ENCODE measurements at regions not wholly inside any gene's neighbourhood (a gene's known extent, or its start where the extent isn't known, plus 50 kb on each side); places are given as distances from the start of the nearest gene placed in this dataset.

DNA sequence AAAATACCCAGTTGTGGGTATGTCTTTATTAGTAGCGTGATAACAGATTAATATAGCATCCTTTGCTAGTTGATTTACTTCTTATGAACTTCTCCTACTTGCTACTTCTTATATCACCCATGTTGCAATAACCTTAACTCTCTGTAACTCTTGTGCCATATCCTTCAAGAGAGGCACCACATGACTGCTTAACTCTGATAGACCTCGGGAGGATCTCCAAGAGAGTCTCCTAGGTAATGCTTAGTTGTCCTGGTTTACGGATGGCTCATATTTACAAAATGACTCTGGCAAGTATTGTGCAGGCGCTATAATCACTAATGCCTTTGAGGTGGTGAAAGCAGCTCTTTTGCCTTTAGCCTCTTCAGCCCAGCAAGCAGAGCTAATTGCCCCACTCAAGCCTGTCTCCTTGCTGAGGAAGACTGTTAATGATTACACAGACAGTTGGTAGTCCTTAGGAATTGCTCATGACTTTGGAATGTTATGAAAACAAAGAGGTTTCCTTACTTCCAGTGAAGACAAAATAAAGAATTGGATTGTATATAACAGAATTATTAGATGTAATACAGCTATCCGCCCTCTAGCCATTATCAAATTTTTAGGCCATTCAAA, 1305.8 kb downstream of the PCDH7 start:
- TF ChIP-seq, protein P1, sequence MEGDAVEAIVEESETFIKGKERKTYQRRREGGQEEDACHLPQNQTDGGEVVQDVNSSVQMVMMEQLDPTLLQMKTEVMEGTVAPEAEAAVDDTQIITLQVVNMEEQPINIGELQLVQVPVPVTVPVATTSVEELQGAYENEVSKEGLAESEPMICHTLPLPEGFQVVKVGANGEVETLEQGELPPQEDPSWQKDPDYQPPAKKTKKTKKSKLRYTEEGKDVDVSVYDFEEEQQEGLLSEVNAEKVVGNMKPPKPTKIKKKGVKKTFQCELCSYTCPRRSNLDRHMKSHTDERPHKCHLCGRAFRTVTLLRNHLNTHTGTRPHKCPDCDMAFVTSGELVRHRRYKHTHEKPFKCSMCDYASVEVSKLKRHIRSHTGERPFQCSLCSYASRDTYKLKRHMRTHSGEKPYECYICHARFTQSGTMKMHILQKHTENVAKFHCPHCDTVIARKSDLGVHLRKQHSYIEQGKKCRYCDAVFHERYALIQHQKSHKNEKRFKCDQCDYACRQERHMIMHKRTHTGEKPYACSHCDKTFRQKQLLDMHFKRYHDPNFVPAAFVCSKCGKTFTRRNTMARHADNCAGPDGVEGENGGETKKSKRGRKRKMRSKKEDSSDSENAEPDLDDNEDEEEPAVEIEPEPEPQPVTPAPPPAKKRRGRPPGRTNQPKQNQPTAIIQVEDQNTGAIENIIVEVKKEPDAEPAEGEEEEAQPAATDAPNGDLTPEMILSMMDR (IDR thresholded peaks at IDR 0.05) = no peak
- no peak for TF ChIP-seq POLR2A (IDR thresholded peaks at IDR 0.05)
